A549 (cell line): ENCODE measurements at regions not wholly inside any gene's neighbourhood (a gene's known extent, or its start where the extent isn't known, plus 50 kb on each side); places are given as distances from the start of the nearest gene placed in this dataset.

Source experiments
- ATAC-seq, 2 experiments: fragments of 200-7000 bp in 1 of 2; fragments of >200 bp in 1 of 2; cut with Nextera tagmentation in 1 of 2; cut with Tn5 transposase in 1 of 2; 3 replicates each; pipeline versions ENCODE4 v1.8.0 to v1.9.1; 2018 to 2020; ENCODE audit warnings: mild to moderate bottlenecking in 1 of 2, moderate library complexity in 1 of 2
- CTCF ChIA-PET: fragments of 300-600 bp; sonication (Branson Sonifier 250); formaldehyde crosslinking; extraction: SDS; loops from one replicate; lab custom pipeline; 2021; ENCODE audit warnings: antibody characterized with exemption, inconsistent platforms; lab: Yijun Ruan, JAX
- POLR2A ChIA-PET: fragments of 350-600 bp; formaldehyde crosslinking; extraction: SDS; loops from one replicate; lab custom pipeline; 2021; ENCODE audit warnings: antibody characterized with exemption, inconsistent platforms; lab: Yijun Ruan, JAX
- DNase-seq, 2 experiments: peaks; one replicate each; pipeline versions ENCODE4 v3.0.0 to v3.0.0-alpha.2; 2011 to 2016; ENCODE audit warnings: low read depth in 1 of 2, low spot score in 1 of 2
- FAIRE-seq: peaks from 2 replicates; lab custom pipeline; 2011; peaks lifted over from hg19 to GRCh38; lab: Jason Lieb, UNC
- H3K27ac ChIP-seq, 2 experiments: fragments of >200 bp; sonication (Bioruptor Twin); formaldehyde crosslinking; 3 replicates each; pipeline ENCODE4 v1.5.1; 2016 to 2017
- H3K4me1 ChIP-seq: fragments of >200 bp; sonication (Bioruptor Twin); formaldehyde crosslinking; 3 replicates; pipeline ENCODE4 v1.6.1; 2016
- H3K4me2 ChIP-seq: fragments of >200 bp; sonication (Bioruptor Twin); formaldehyde crosslinking; 3 replicates; pipeline ENCODE4 v1.6.1; 2016
- H3K4me3 ChIP-seq: fragments of >200 bp; sonication (Bioruptor Twin); formaldehyde crosslinking; 3 replicates; pipeline ENCODE4 v1.5.1; 2016
- H3K9me3 ChIP-seq: fragments of >200 bp; sonication (Bioruptor Twin); formaldehyde crosslinking; 3 replicates; pipeline ENCODE4 v1.6.1; 2016
- ATOH8 ChIP-seq: fragments of 250-450 bp; sonication (Bioruptor Pico); IDR thresholded peaks from 2 replicates; pipeline ENCODE4 v1.5.0; 2020; ENCODE audit warnings: low read depth, mild to moderate bottlenecking, moderate library complexity
- BHLHE40 ChIP-seq: IDR thresholded peaks from 2 replicates; pipeline ENCODE4 v1.6.1; 2012; ENCODE audit warnings: low read depth, low read length, inconsistent platforms
- CBX2 ChIP-seq: fragments of 200-600 bp; sonication (generic); IDR thresholded peaks from 2 replicates; pipeline ENCODE4 v1.6.1; 2016; ENCODE audit warnings: low read depth, mild to moderate bottlenecking, borderline replicate concordance
- CBX8 ChIP-seq: fragments of 200-600 bp; sonication (generic); IDR thresholded peaks from 2 replicates; pipeline ENCODE4 v1.6.1; 2016
- CHD2 ChIP-seq: fragments of 150-350 bp; IDR thresholded peaks from 2 replicates; pipeline ENCODE4 v1.6.1; 2014; ENCODE audit warnings: low read length; ENCODE audit not compliant: partially characterized antibody
- CTCF ChIP-seq: fragments of >200 bp; sonication (Bioruptor Twin); formaldehyde crosslinking; IDR thresholded peaks from 3 replicates; pipeline ENCODE4 v1.5.1; 2016
- EHMT2 ChIP-seq: fragments of 200-600 bp; sonication (generic); IDR thresholded peaks from 2 replicates; pipeline ENCODE4 v1.6.1; 2016; ENCODE audit warnings: antibody characterized with exemption, low read depth, mild to moderate bottlenecking, moderate library complexity
- EP300 ChIP-seq, 2 experiments: fragments of >200 bp; sonication (Bioruptor Twin); formaldehyde crosslinking; IDR thresholded peaks; 2 replicates in 1 of 2; 3 replicates in 1 of 2; pipeline ENCODE4 v1.6.1; 2016 to 2017
- ESRRA ChIP-seq: fragments of 150-350 bp; IDR thresholded peaks from 2 replicates; pipeline ENCODE4 v1.6.1; 2014; ENCODE audit warnings: mild to moderate bottlenecking, low read length, borderline replicate concordance
- FOSB ChIP-seq: fragments of 250-450 bp; sonication (Bioruptor Pico); IDR thresholded peaks from 2 replicates; pipeline ENCODE4 v1.5.0; 2020; ENCODE audit warnings: mild to moderate bottlenecking, moderate library complexity
- FOSL2 ChIP-seq, 2 experiments: fragments of 450-650 bp in 1 of 2; fragments of >200 bp in 1 of 2; sonication (Bioruptor Twin) in 1 of 2; formaldehyde crosslinking; IDR thresholded peaks; 2 replicates each; pipeline versions ENCODE4 v1.5.0 to v1.6.1; 2016 to 2020; ENCODE audit warnings: mild to moderate bottlenecking in 1 of 2, moderate library complexity in 1 of 2
- FOXS1 ChIP-seq: fragments of 250-450 bp; sonication (Bioruptor Pico); IDR thresholded peaks from 2 replicates; pipeline ENCODE4 v1.5.0; 2020; ENCODE audit warnings: mild to moderate bottlenecking, moderate library complexity
- HEYL ChIP-seq: fragments of 250-450 bp; sonication (Bioruptor Pico); IDR thresholded peaks from 2 replicates; pipeline ENCODE4 v1.8.0; 2021; ENCODE audit warnings: mild to moderate bottlenecking, moderate library complexity
- HOXA7 ChIP-seq: fragments of 250-450 bp; sonication (Bioruptor Pico); IDR thresholded peaks from 2 replicates; pipeline ENCODE4 v1.5.0; 2020; ENCODE audit warnings: mild to moderate bottlenecking, moderate library complexity
- JUNB ChIP-seq: fragments of >200 bp; sonication (Bioruptor Twin); formaldehyde crosslinking; IDR thresholded peaks from 2 replicates; pipeline ENCODE4 v1.6.1; 2016
- KDM1A ChIP-seq: fragments of 200-600 bp; sonication (generic); IDR thresholded peaks from 2 replicates; pipeline ENCODE4 v1.6.1; 2016; ENCODE audit warnings: low read depth, mild to moderate bottlenecking
- KDM5A ChIP-seq: fragments of 200-600 bp; sonication (generic); IDR thresholded peaks from 2 replicates; pipeline ENCODE4 v1.6.1; 2016; ENCODE audit warnings: antibody characterized with exemption, mild to moderate bottlenecking
- MAFK ChIP-seq: fragments of 450-650 bp; IDR thresholded peaks from 2 replicates; pipeline ENCODE4 v1.6.1; 2014; ENCODE audit not compliant: partially characterized antibody
- MYC ChIP-seq: IDR thresholded peaks from 2 replicates; pipeline ENCODE4 v1.6.1; 2012; ENCODE audit warnings: mild to moderate bottlenecking, inconsistent platforms, low read length, improper control_type of control experiment, borderline replicate concordance
- NFE2L2 ChIP-seq: fragments of 150-350 bp; conservative IDR thresholded peaks from 2 replicates; pipeline ENCODE4 v1.6.1; 2014; ENCODE audit warnings: low read length
- NR3C1 ChIP-seq: fragments of >200 bp; sonication (Bioruptor Twin); formaldehyde crosslinking; IDR thresholded peaks from 3 replicates; pipeline ENCODE4 v1.6.1; 2017
- POLR2AphosphoS2 ChIP-seq: conservative IDR thresholded peaks from 2 replicates; pipeline ENCODE4 v1.6.1; 2012; ENCODE audit warnings: low read length, improper control_type of control experiment, inconsistent platforms
- RAD21 ChIP-seq, 2 experiments: fragments of >200 bp in 1 of 2; sonication (Bioruptor Twin) in 1 of 2; formaldehyde crosslinking in 1 of 2; IDR thresholded peaks in 1 of 2; conservative IDR thresholded peaks in 1 of 2; 2 replicates in 1 of 2; 3 replicates in 1 of 2; pipeline ENCODE4 v1.6.1; 2012 to 2018; ENCODE audit warnings: inconsistent platforms in 1 of 2
- RARB ChIP-seq: fragments of 250-450 bp; sonication (Bioruptor Pico); IDR thresholded peaks from 2 replicates; pipeline ENCODE4 v1.8.0; 2021; ENCODE audit warnings: mild to moderate bottlenecking, moderate library complexity
- REST ChIP-seq: fragments of 200-600 bp; sonication (generic); IDR thresholded peaks from 2 replicates; pipeline ENCODE4 v1.6.1; 2016; ENCODE audit warnings: antibody characterized with exemption, mild to moderate bottlenecking, moderate library complexity
- RNF2 ChIP-seq: fragments of 200-600 bp; sonication (generic); IDR thresholded peaks from 2 replicates; pipeline ENCODE4 v1.6.1; 2016; ENCODE audit warnings: low read depth, mild to moderate bottlenecking, antibody characterized with exemption, moderate library complexity, borderline replicate concordance
- ZC3H11A ChIP-seq: fragments of 450-650 bp; IDR thresholded peaks from 2 replicates; pipeline ENCODE4 v1.6.1; 2014; ENCODE audit warnings: antibody characterized with exemption, mild to moderate bottlenecking
- ZNF302 ChIP-seq: fragments of 250-450 bp; sonication (Bioruptor Pico); IDR thresholded peaks from 2 replicates; pipeline ENCODE4 v1.9.0; 2021; ENCODE audit warnings: inconsistent platforms, mild to moderate bottlenecking, moderate library complexity
- ZSCAN20 ChIP-seq: fragments of 250-450 bp; sonication (Bioruptor Pico); IDR thresholded peaks from 2 replicates; pipeline ENCODE4 v1.8.0; 2022; ENCODE audit warnings: mild to moderate bottlenecking, moderate library complexity
- WGBS: methylation state at CpG from one replicate; pipeline ENCODE4 v1.1.6; 2017; ENCODE audit errors: missing lambda C conversion rate; 5-methylcytosine and 5-hydroxymethylcytosine counted together
- TF ChIP-seq, protein P1 (sequence below): fragments of 450-650 bp; IDR thresholded peaks from 2 replicates; pipeline ENCODE4 v1.6.1; 2014; ENCODE audit warnings: antibody characterized with exemption

DNA sequence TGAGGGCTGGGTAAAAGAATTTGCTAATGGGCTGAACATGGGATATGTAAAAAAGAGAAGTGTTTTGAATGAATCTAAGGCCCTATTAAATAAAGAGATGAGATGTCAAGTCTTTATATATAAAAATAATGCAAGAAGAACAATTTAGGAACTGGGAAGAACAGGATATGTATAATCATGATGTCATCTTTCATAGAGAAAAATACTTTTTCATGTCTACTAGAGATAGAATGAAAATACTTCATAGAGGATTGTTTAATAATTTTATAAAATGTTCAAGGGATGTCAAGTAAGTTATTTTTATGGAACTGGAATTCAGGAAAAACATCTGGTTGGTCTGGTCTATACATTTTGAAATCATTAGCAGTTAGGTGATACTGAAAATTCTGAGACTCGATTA, 799.0 kb upstream of the CTNND2 start:
- FAIRE-seq, result no peak
- Histone ChIP-seq H3K4me2 (no peak overlapping the region), H3K4me3 (no peak overlapping the region), H3K4me1 (no peaks in the 10 kb centered on the region), H3K9me3 (no peaks in the 10 kb centered on the region), H3K27ac (no peak overlapping the region)
- 9% methylated on average over 1 of the region's 1 CpG for whole genome bisulfite sequencing
- ChIA-PET POLR2A (no interaction called here), CTCF (no interaction called here)
- DNase-seq, result no peak
- TF ChIP-seq CTCF (no peak), KDM1A (no peak), ATOH8 (no peak), FOXS1 (CRISPR knock-in tag) (no peak), NR3C1 (no peak), FOSB (CRISPR knock-in tag) (no peak), ZSCAN20 (CRISPR knock-in tag) (no peak), CBX2 (no peak), ZC3H11A (no peak), HEYL (no peak), CHD2 (no peak), BHLHE40 (no peak)
- TF ChIP-seq, protein P1, sequence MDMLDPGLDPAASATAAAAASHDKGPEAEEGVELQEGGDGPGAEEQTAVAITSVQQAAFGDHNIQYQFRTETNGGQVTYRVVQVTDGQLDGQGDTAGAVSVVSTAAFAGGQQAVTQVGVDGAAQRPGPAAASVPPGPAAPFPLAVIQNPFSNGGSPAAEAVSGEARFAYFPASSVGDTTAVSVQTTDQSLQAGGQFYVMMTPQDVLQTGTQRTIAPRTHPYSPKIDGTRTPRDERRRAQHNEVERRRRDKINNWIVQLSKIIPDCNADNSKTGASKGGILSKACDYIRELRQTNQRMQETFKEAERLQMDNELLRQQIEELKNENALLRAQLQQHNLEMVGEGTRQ, result no peak
- no peak for ATAC-seq

GRCh38 chr5:12695651-12696050, 791.4 kb upstream of the CTNND2 start:
- ATAC-seq, result no peak
- FAIRE-seq, result no peak
- H3K4me2 ChIP-seq, result no peak overlapping the region
- no peaks in the 10 kb centered on the region for H3K9me3 ChIP-seq
- POLR2A ChIA-PET, result no interaction called here
- no peak for DNase-seq
- no peak overlapping the region for H3K27ac ChIP-seq
- TF ChIP-seq MAFK (peak; percentile 25), ZC3H11A (no peak)
- 11% methylated on average over 1 of the region's 1 CpG for WGBS
- CTCF ChIA-PET, result no interaction called here
- H3K4me3 ChIP-seq, result no peak overlapping the region
- no peaks in the 10 kb centered on the region for H3K4me1 ChIP-seq

GRCh38 chr5:12691330-12691729, 787.1 kb upstream of the CTNND2 start:
- H3K4me2 ChIP-seq, result no peak overlapping the region
- H3K4me3 ChIP-seq, result no peak overlapping the region
- no peak for DNase-seq
- ATAC-seq, result no peak
- POLR2A ChIA-PET, result no interaction called here
- TF ChIP-seq HOXA7 (CRISPR knock-in tag) (no peak), EP300 (IDR thresholded peaks at IDR 0.05) (no peak), FOXS1 (CRISPR knock-in tag) (no peak), RAD21 (conservative IDR thresholded peaks at IDR 0.05 in 1 of 2, IDR thresholded peaks at IDR 0.05 in 1 of 2) (no peak), KDM5A (no peak), CBX2 (no peak), RARB (CRISPR knock-in tag) (no peak), EHMT2 (no peak), JUNB (no peak), MYC (no peak), CBX8 (no peak), NFE2L2 (no peak), ZNF302 (no peak), FOSL2 (IDR thresholded peaks at IDR 0.05) (no peak), FOSL2 (CRISPR knock-in tag; IDR thresholded peaks at IDR 0.05) (no peak), RNF2 (no peak), ZSCAN20 (CRISPR knock-in tag) (no peak), REST (no peak), ZC3H11A (no peak), POLR2AphosphoS2 (no peak), ESRRA (no peak)
- CTCF ChIA-PET, result no interaction called here
- 32% methylated on average over 9 of the region's 9 CpGs for WGBS
- no peak overlapping the region for H3K27ac ChIP-seq
- no peaks in the 10 kb centered on the region for H3K4me1 ChIP-seq
- FAIRE-seq, result no peak
- H3K9me3 ChIP-seq, result no peaks in the 10 kb centered on the region
